ENCODE measurements at regions not wholly inside any gene's neighbourhood (a gene's known extent, or its start where the extent isn't known, plus 50 kb on each side); places are given as distances from the start of the nearest gene placed in this dataset.
"Not testable (repeated sequence)": the region's sequence is repeated elsewhere in the genome, so short reads cannot be mapped to it uniquely, and the experiment has no call there.

DNA sequence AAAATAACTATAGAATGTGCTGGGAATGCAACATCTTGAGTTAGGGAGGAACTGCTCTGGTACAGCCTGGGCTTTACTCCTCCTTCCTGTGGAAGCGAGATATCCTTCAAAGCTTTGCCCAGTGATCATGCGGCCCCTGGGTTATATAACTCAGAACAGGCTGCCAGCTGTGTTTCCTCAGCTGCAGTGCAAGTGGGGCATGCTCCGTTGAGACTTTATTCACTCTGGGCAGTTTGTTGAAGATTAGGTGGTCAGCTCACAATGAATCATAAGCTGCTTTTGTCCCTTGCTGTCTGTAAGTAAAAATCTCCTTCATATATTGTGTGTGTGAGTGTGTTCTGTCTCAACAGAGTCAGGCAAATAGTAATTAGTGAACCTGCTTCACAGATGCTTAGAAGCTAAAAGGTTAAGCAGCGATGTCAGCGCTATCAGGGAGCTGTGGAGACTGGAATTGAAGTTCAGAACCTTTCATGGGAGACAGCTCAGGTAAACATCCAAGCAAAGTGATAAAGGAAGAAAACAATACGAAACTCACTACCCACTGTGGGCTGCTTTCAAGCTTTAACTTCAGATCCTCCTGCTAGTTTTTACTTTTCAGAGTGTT is 688.4 kb downstream of the HTR1B start:
- no peak for DNase-seq (ENCODE audit: low read depth)

DNA sequence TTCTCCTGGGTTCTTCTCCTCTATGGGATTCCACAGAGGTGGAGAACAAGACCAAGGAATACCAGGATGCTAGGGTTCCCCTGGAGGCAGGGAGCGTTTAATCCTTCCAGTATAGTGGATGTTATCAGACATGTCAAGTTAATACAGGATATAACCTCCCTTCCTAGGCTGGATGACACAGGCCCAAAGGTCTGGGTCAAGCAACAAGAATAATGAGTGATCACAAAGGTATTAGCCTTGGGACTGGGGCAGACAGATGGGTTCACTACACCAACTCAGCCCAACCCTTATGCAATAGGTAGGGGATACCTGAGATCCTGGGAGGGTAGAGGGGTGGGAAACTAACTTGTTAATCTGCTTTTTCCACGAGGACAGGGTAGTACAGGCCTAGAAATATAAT is 690.3 kb downstream of the HTR1B start:
- no peak for DNase-seq (ENCODE audit: low read depth)

DNA sequence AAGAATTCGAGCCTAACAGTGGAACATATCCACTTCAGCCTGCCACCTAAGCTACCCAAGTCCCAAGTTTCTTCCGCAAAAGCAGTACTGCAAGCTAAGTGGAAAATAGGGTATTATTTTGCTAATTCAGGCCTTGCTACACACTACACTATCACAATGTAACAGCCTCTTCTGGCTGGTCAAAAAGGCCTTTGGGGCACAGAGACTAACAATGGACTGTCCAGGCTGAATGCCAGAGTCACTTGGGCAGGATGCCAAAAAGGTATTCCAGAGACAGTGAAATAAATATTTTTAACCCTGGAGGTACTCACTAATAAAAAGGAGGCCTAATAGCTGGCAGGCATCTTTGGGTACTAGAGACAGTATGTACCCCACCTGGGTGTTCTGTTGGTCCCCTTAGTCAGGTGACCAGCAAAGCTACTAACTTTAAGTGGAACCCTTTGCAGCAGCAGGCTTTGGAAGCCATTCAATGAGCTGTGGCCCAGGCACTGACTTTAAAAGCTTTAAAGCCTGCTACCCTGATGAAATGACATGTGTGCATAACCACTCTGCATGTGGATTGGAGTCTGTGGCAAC is 692.1 kb downstream of the HTR1B start:
- no peak for DNase-seq (ENCODE audit: low read depth)

- DNase-seq (ENCODE audit: low read depth) = no peak
These were observed 693.0 kb downstream of the HTR1B start for GRCh38 chr6:76770281-76770680.

DNA sequence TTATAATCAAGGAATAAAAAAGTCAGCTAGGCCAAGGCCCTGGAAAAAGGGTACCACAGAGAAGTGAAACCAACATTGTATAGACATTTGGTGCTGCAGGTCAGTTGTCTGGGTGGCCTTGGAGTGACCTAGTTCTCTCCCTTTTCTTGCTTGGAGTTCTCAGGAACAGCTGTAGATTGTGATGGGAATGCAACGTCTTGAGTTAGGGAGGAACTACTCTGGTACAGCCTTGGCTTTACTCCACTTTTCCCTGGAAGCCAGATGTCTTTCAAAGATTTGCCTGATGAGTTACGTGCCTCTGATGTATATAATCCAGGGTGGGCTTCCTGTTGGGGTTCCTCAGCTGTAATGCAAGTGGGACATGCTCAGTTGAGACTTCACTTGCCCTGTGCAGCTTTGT is 694.7 kb downstream of the HTR1B start:
- DNase-seq (ENCODE audit: low read depth) = no peak

GRCh38 chr6:76764057-76764456 is 691.6 kb upstream of the IMPG1 start:
- no peak for DNase-seq (ENCODE audit: low read depth)

- DNase-seq (ENCODE audit: low read depth) = no peak
These were observed 680.4 kb upstream of the IMPG1 start for GRCh38 chr6:76752841-76753240.

DNA sequence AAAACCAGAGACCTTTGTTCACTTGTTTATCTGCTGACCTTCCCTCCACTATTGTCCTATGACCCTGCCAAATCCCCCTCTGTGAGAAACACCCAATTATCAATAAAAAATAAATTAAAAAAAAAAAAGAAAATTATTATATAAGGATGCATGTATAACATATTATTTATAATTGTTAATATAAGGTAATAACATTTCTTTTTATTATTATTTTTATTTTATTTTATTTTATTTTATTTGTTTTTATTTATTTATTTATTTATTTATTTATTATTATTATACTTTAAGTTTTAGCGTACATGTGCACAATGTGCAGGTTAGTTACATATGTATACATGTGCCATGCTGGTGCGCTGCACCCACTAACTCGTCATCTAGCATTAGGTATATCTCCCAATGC is 672.9 kb upstream of the IMPG1 start:
- DNase-seq (ENCODE audit: low read depth) = not testable (repeated sequence)

DNA sequence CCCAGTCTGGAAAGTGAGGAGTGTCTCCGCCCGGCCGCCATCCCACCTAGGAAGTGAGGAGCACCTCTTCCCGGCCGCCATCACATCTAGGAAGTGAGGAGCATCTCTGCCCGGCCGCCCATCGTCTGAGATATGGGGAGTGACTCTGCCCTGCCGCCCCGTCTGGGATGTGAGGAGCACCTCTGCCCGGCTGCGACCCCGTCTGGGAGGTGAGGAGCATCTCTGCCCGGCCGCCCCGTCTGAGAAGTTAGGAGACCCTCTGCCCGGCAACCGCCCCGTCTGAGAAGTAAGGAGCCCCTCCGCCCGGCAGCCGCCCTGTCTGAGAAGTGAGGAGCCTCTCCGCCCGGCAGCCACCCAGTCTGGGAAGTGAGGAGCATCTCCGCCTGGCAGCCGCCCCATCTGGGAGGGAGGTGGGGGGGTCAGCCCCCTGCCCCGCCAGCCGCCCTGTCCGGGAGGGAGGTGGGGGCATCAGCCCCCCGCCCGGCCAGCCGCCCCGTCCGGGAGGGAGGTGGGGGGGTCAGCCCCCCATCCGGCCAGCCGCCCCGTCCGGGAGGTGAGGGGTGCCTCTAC is 671.8 kb upstream of the IMPG1 start:
- DNase-seq (ENCODE audit: low read depth) = not testable (repeated sequence)

GRCh38 chr6:76742919-76743318 is 670.5 kb upstream of the IMPG1 start:
- no peak for DNase-seq (ENCODE audit: low read depth)

GRCh38 chr6:76719449-76719848 is 647.0 kb upstream of the IMPG1 start:
- DNase-seq (ENCODE audit: low read depth) = no peak

DNA sequence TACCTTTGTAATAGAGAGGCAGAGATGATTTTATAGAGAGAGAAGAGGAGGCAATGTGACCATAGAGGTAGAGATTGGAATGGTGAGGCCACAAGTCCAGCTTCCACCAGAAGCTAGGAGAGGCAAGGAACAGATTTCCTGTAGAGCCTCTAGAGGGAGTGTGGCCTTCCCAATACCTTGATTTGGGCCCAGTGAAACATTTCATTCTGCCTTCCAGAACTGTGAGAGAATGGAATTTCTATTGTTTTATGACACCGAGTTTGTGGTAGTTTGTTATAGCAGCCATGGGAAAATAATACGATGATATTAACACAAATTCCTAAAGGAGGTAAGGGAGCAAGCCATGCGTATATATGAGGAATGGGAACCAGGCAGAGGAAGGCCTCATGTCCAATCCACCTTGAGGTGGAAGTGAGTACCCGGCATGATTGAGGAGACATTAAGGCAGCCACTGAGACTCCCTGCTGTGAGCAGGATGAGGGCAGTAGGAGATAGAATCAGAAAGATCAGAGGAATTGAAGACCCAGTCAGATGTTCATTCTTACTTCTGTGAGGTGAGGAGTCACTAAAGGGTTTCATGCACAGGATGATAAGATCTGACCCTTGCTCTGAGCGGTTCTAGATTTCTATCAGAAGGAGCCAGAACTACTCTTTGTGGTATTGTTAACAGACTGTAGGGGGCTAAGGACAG is 636.3 kb upstream of the IMPG1 start:
- no peak for DNase-seq (ENCODE audit: low read depth)

- DNase-seq (ENCODE audit: low read depth) = no peak
These were observed 635.2 kb upstream of the IMPG1 start for GRCh38 chr6:76707630-76708029.

DNA sequence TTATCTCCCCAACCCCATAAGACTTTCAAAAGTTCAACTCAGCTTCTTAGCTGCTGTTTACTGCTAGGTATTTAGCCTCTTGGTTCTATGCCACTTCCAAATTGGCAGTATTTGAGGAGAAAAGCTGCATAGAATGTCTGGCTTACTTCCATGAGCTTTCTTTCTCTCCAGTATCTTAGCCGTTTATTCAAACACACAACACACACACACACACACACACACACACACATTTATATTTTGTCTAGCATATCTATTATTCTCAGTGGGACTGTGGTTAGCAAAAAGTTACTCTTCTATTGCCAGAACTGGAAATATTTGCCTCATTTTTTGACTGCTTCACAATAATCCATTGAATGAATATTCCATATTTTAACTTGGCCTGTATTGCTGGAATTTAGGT is 634.2 kb upstream of the IMPG1 start:
- DNase-seq (ENCODE audit: low read depth) = no peak

DNA sequence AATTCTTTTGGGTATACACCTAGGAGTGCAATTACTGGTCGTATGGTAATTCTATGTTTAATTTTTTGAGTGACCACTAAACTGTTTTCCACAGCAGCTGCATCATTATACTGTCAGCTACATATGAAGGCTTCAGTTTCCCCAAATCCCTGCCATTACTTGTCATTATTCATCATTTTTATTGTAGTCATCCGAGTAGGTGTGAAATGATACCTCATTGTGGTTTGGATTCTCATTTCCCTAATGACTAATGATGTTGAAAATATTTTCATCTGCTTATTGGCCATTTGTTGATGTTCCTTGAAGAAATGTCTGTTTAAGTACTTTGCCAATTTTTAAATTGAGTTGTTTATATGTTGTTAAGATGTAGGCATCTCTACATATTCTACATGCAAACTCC is 633.6 kb upstream of the IMPG1 start:
- DNase-seq (ENCODE audit: low read depth) = no peak

GRCh38 chr6:76703786-76704185 is 631.3 kb upstream of the IMPG1 start:
- no peak for DNase-seq (ENCODE audit: low read depth)

DNA sequence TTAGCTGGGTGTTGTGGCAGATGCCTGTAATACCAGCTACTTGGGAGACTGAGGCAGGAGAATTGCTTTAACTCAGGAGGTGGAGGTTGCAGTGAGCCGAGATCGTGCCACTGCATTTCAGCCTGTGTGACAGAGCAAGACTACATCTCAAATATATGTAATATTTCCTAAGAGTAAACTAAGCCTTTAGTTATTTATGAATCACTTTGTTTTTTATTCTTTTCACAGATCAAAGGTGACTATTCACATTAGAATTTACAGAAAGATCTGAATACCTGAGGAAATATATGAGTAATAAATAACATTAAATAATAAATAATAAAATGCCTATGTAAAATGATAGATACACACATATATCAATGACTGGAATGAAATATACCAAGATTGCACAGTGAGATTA is 630.8 kb upstream of the IMPG1 start:
- no peak for DNase-seq (ENCODE audit: low read depth)

DNA sequence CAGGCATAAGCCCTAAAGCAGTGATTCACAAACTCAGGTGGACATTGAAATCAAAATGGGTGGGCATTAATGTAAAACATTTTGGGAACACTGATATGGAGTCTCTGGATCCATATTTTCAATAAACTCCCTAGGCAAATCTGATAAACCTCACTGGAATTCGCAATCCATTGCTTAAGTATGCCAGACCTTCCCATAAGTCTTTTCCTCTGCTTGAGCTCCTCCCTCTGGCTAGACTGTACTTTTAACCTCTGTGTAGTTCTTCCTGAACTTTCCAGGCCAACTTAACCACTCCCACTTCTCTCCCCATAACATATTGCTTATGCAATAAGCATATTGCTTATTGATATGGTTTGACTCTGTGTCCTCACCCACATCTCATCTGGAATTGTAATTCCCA is 629.7 kb upstream of the IMPG1 start:
- no peak for DNase-seq (ENCODE audit: low read depth)

GRCh38 chr6:76701610-76702009 is 629.1 kb upstream of the IMPG1 start:
- no peak for DNase-seq (ENCODE audit: low read depth)

GRCh38 chr6:76697585-76697984 is 625.1 kb upstream of the IMPG1 start:
- DNase-seq (ENCODE audit: low read depth) = no peak

DNA sequence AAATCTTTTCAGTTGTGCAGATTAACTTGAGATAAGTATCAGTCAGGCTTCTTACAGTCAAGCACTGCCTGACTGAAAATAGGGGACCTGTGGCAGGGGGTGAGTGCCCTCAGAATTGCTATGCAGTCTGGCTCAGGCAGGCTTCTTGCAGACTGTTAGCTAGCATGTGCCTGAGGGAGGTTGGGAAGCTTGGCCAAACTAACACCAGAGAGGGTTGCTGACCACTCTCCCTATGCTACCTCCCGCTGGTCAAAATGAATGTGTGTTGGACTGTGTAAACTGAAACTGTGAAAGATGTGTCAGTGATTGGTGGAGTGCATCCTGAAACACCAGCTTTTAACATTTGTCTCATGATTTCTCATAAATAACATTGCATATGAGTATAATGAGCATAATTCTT is 622.3 kb upstream of the IMPG1 start:
- DNase-seq (ENCODE audit: low read depth) = no peak

DNA sequence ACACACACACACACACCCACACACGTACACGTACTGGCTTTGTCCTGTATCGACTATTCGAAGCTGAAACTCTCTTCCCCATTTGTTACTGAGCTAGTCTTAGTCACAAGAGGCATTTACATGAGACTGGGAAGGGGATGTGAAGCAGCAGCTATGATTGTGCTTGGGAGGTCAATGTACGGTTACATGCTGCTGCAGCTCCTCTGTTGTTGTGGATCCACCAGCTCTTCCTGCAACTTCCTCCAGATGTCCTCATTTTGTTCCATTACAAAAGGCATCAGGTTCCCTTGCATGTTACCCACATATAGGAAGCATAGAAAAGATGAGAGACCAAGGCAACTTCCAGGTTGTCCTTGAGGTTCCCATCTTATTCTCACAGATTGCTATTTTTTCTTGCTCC is 612.4 kb upstream of the IMPG1 start:
- DNase-seq (ENCODE audit: low read depth) = no peak

GRCh38 chr6:76683985-76684384 is 611.5 kb upstream of the IMPG1 start:
- DNase-seq (ENCODE audit: low read depth) = no peak

DNA sequence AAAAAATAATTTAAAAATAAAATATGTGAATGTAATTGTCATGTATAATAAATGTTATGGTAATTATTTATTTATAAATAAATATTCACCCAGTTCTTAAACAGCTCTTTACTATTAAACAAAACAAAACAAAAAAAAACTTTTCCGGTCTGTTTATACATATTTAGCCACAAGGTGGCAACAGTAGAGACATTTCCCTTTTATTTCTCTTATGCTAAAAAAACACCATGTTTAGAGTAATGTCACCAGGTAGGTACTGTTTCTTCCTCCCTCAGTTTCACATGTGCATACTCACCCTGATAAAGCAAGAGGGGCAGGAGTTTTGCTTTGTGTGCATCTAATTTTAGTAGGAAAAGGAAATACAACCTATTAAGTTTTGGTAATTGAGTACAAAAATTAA is 610.4 kb upstream of the IMPG1 start:
- DNase-seq (ENCODE audit: low read depth) = no peak

Data from CMK (cell line).